ENCODE measurements at regions not wholly inside any gene's neighbourhood (a gene's known extent, or its start where the extent isn't known, plus 50 kb on each side); places are given as distances from the start of the nearest gene placed in this dataset.

DNA sequence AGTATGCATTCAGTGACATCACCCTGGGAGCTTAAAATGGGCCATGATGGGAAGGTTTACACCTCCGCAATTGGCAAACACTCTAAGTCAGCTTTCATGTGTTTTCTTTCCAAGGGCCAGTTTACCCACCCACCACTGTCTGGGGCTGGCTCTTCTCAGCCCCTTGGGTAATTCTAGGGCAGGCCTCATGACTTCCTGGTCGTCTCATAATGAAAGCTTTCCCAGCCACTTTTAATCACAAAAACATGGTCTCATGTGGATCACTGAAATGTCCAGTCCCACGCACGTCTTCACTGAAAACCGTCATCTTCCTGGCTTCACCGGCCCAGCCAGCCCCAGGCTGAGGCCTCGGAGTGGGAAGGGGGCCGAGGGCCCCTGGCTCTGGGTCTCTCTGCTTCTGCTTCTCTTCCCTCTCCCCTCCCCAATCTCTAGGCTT is 58.5 kb upstream of the ANO1 start:
- no peak for TF ChIP-seq POLR2AphosphoS5 (IDR thresholded peaks at IDR 0.05; ENCODE audit: low read depth, low read length)
- TF ChIP-seq, protein P1, sequence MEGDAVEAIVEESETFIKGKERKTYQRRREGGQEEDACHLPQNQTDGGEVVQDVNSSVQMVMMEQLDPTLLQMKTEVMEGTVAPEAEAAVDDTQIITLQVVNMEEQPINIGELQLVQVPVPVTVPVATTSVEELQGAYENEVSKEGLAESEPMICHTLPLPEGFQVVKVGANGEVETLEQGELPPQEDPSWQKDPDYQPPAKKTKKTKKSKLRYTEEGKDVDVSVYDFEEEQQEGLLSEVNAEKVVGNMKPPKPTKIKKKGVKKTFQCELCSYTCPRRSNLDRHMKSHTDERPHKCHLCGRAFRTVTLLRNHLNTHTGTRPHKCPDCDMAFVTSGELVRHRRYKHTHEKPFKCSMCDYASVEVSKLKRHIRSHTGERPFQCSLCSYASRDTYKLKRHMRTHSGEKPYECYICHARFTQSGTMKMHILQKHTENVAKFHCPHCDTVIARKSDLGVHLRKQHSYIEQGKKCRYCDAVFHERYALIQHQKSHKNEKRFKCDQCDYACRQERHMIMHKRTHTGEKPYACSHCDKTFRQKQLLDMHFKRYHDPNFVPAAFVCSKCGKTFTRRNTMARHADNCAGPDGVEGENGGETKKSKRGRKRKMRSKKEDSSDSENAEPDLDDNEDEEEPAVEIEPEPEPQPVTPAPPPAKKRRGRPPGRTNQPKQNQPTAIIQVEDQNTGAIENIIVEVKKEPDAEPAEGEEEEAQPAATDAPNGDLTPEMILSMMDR (IDR thresholded peaks at IDR 0.05): no peak

Data from Panc1 (cell line).